PC-3 (cell line): ENCODE measurements at regions not wholly inside any gene's neighbourhood (a gene's known extent, or its start where the extent isn't known, plus 50 kb on each side); places are given as distances from the start of the nearest gene placed in this dataset.
A peak's percentile ranks its signal among the peaks of the same experiment; 100 is the strongest.

Experiments used
- ATAC-seq: fragments of 200-7000 bp; cut with Tn5 transposase; 2 replicates; pipeline ENCODE4 v1.9.1; 2020; ENCODE audit warnings: mild to moderate bottlenecking, moderate library complexity
- BruUV-seq: library from RNA; stranded (reverse); fragments of 400-500 nt; replicated peaks from 2 replicates; lab custom pipeline; 2021; lab: Mats Ljungman, UMichigan
- CTCF ChIA-PET: fragments of 300-600 bp; sonication (Branson Sonifier 250); formaldehyde crosslinking; loops from one replicate; lab custom pipeline; 2022; ENCODE audit warnings: antibody characterized with exemption; lab: Charles Lee
- POLR2A ChIA-PET: fragments of 300-600 bp; sonication (Branson Sonifier 250); formaldehyde crosslinking; loops from one replicate; lab custom pipeline; 2022; ENCODE audit warnings: antibody characterized with exemption; ENCODE audit not compliant: unreplicated experiment; lab: Charles Lee
- DNase-seq: peaks from one replicate; pipeline ENCODE4 v3.0.0-alpha.2; 2015
- H2AFZ ChIP-seq: fragments of 300-600 bp; sonication (generic); 2 replicates; pipeline ENCODE4 v1.6.0; 2016; ENCODE audit warnings: antibody characterized with exemption, low read length
- H3F3A ChIP-seq: fragments of 300-600 bp; sonication (generic); one replicate; pipeline ENCODE4 v1.6.0; 2017; ENCODE audit warnings: antibody characterized with exemption, low read length, control low read depth, mild to moderate bottlenecking; ENCODE audit not compliant: unreplicated experiment
- H3K27ac ChIP-seq: fragments of 300-600 bp; sonication (generic); 2 replicates; pipeline ENCODE4 v1.5.1; 2016; ENCODE audit warnings: mild to moderate bottlenecking, low read length
- H3K27me3 ChIP-seq: fragments of 300-600 bp; sonication (generic); 2 replicates; pipeline ENCODE4 v1.6.1; 2016; ENCODE audit warnings: low read length, mixed read lengths
- H3K36me3 ChIP-seq: fragments of 300-600 bp; sonication (generic); 2 replicates; pipeline ENCODE4 v1.6.1; 2016; ENCODE audit warnings: low read depth, mixed run types, low read length, mixed read lengths
- H3K4me1 ChIP-seq: fragments of 300-600 bp; sonication (generic); 2 replicates; pipeline ENCODE4 v1.5.1; 2016; ENCODE audit warnings: low read length; ENCODE audit not compliant: insufficient read depth
- H3K4me2 ChIP-seq: fragments of 300-600 bp; sonication (generic); 2 replicates; pipeline ENCODE4 v1.6.0; 2016; ENCODE audit warnings: low read length
- H3K4me3 ChIP-seq: fragments of 300-600 bp; sonication (generic); 2 replicates; pipeline ENCODE4 v1.5.1; 2016; ENCODE audit warnings: mild to moderate bottlenecking, low read length, mixed read lengths
- H3K79me2 ChIP-seq: fragments of 300-600 bp; sonication (generic); 2 replicates; pipeline ENCODE4 v1.6.1; 2017; ENCODE audit warnings: low read length, mixed read lengths
- H3K9ac ChIP-seq: fragments of 300-600 bp; sonication (generic); 2 replicates; pipeline ENCODE4 v1.6.0; 2016; ENCODE audit warnings: mild to moderate bottlenecking, low read length
- H3K9me2 ChIP-seq: fragments of 300-600 bp; sonication (generic); replicated peaks from 2 replicates; pipeline ENCODE4 v1.6.1; 2016; ENCODE audit warnings: mixed run types, low read length, mixed read lengths
- H3K9me3 ChIP-seq: fragments of 300-600 bp; sonication (generic); 2 replicates; pipeline ENCODE4 v1.6.1; 2016; ENCODE audit warnings: low read length, mixed read lengths
- H4K20me1 ChIP-seq: fragments of 300-600 bp; sonication (generic); 2 replicates; pipeline ENCODE4 v1.6.1; 2016; ENCODE audit warnings: low read length, mixed read lengths
- EZH2 ChIP-seq: fragments of 300-600 bp; sonication (generic); IDR thresholded peaks from one replicate; pipeline ENCODE4 v1.6.1; 2017; ENCODE audit warnings: antibody characterized with exemption, mild to moderate bottlenecking, low read length; ENCODE audit not compliant: unreplicated experiment
- EZH2phosphoT487 ChIP-seq: fragments of 300-600 bp; sonication (generic); IDR thresholded peaks from 2 replicates; pipeline ENCODE4 v1.6.1; 2018; ENCODE audit warnings: mild to moderate bottlenecking, antibody characterized with exemption, low read length, borderline replicate concordance
- intact Hi-C: fragments of 100-400 bp; cut with micrococcal nuclease; formaldehyde crosslinking; loops from 2 replicates; pipeline ENCODE4 v1.9.0; 2023
- TF ChIP-seq, protein P1 (sequence below): fragments of 300-600 bp; sonication (generic); conservative IDR thresholded peaks from 2 replicates; pipeline ENCODE4 v1.5.1; 2017; ENCODE audit warnings: antibody characterized with exemption, low read depth, mild to moderate bottlenecking, low read length

DNA sequence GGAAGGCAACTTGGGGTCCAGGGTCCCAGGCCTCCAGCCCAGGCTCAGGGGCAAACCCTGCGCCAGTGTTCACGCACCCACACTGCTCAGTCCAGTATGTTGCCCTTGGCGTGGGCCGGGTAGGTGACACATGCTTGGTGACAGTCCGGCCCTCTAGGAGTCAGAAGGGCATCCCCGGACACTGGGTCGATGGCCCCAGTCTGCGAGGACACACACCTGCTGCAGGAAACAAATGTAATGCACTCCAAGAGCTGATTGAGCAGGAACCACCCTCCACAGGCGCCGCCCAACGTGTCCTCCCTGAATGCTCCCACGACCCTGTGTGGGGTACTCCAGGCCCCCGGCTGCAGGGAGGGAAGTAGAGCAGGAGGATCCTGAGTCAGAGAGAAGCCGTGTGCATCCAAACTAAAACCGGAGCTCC, 160.7 kb downstream of the DLL1 start:
- intact Hi-C loops = no loop called here
- Histone ChIP-seq H3F3A (no peaks in the 10 kb centered on the region), H3K9me2 (no peaks in the 10 kb centered on the region), H3K79me2 (no peaks in the 10 kb centered on the region), H3K9ac (no peak overlapping the region), H3K9me3 (no peaks in the 10 kb centered on the region), H3K27me3 (no peaks in the 10 kb centered on the region), H3K36me3 (no peaks in the 10 kb centered on the region), H3K4me1 (no peaks in the 10 kb centered on the region), H3K4me3 (no peak overlapping the region), H4K20me1 (no peaks in the 10 kb centered on the region), H3K27ac (no peak overlapping the region), H3K4me2 (no peak overlapping the region), H2AFZ (no peak overlapping the region)
- TF ChIP-seq EZH2phosphoT487 = no peak
- TF ChIP-seq, protein P1, sequence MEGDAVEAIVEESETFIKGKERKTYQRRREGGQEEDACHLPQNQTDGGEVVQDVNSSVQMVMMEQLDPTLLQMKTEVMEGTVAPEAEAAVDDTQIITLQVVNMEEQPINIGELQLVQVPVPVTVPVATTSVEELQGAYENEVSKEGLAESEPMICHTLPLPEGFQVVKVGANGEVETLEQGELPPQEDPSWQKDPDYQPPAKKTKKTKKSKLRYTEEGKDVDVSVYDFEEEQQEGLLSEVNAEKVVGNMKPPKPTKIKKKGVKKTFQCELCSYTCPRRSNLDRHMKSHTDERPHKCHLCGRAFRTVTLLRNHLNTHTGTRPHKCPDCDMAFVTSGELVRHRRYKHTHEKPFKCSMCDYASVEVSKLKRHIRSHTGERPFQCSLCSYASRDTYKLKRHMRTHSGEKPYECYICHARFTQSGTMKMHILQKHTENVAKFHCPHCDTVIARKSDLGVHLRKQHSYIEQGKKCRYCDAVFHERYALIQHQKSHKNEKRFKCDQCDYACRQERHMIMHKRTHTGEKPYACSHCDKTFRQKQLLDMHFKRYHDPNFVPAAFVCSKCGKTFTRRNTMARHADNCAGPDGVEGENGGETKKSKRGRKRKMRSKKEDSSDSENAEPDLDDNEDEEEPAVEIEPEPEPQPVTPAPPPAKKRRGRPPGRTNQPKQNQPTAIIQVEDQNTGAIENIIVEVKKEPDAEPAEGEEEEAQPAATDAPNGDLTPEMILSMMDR = no peak
- TF ChIP-seq EZH2 = no peak
- ChIA-PET POLR2A (no interaction called here), CTCF (no interaction called here)
- ATAC-seq (no peak), DNase-seq (no peak)
- BruUV-seq = no TSS peak

DNA sequence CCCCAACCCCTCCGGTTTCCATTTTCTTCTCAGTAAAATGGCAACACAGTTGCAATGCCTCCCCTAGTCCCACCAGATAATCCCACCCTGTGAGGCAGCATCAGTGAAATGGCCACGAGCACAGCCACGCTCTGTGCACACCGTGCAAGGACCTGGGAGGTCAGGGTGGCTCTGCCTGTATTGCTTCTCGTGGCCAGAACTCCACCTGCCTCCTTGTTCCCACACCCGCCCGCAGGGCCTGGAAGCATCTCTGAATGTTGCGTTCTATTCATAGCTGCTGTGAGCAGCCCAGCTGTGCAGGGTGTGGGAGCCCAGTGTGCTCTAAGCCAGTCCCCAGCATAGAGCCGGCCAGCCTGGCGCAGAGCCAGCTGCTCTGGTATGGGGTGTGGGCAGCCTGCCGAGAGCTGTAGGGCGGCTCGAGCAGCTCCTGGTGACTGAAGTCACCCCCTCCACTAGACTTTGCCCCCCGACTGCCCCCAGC, 161.1 kb downstream of the DLL1 start:
- TF ChIP-seq EZH2 (no peak), EZH2phosphoT487 (no peak)
- TF ChIP-seq, protein P1 = no peak
- Histone ChIP-seq H3K79me2 (no peaks in the 10 kb centered on the region), H3K27me3 (no peaks in the 10 kb centered on the region), H3K9me3 (no peaks in the 10 kb centered on the region), H2AFZ (no peak overlapping the region), H4K20me1 (no peaks in the 10 kb centered on the region), H3K9me2 (no peaks in the 10 kb centered on the region), H3F3A (no peaks in the 10 kb centered on the region), H3K27ac (no peak overlapping the region), H3K4me3 (no peak overlapping the region), H3K4me2 (no peak overlapping the region), H3K36me3 (no peaks in the 10 kb centered on the region), H3K9ac (no peak overlapping the region), H3K4me1 (0 out of 2 replicates have a peak, but pooled peaks cover 3% of the 10 kb centered on the region)
- POLR2A ChIA-PET = no interaction called here
- ATAC-seq (no peak), DNase-seq (peak; percentile 3)
- BruUV-seq = no TSS peak
- intact Hi-C loops = no loop called here
- CTCF ChIA-PET = no interaction called here

DNA sequence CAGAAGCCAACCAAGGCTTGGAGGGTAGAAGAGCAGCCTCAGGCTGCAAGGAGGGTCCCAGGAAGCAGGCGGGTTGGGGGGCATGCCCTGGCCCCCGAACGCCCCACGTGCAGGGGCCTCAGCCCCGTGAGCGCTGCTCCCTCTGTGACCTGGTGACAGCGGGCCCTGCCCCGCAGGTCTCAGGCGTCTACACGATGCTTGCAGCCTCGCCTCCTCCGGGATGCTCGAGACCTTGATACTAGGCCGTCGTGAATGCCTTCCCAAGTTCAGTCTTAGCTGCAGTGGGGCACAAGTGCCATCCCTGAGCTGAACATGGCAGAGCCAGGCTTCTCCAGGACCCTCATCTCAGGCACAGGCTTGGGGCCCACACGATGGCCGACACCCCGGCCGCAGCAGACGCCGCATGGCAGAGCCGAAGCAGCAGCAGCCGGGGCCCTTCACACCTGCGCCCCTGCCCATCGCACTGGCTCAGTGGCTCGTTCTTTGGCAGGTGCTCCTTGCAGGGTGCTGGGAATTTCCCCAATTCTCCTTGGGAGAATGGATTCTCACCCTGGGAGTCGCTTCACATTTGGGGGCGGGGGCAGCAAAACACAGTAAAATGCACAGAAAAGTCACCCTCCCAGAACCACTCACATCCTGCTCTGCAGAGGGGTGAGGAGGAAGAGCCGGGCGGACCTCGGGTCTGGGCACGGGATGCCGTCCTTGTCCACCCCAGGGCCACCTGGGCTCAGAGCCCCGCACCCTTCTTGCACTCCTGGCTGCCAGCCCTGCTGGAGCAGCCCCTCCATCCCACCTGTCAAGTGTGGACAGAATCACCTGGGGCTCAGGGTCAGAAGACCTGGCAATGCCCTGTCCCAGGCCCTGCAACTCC, 161.8 kb downstream of the DLL1 start:
- Histone ChIP-seq H3K36me3 (no peaks in the 10 kb centered on the region), H3K27me3 (no peaks in the 10 kb centered on the region), H3K4me2 (no peak overlapping the region), H3K27ac (no peak overlapping the region), H4K20me1 (no peaks in the 10 kb centered on the region), H3F3A (no peaks in the 10 kb centered on the region), H3K9ac (no peak overlapping the region), H3K4me1 (peaks cover 10% of the 10 kb centered on the region; the same call in 1 of the 2 replicates), H3K9me2 (no peaks in the 10 kb centered on the region), H2AFZ (no peak overlapping the region), H3K79me2 (no peaks in the 10 kb centered on the region), H3K9me3 (no peaks in the 10 kb centered on the region), H3K4me3 (no peak overlapping the region)
- TF ChIP-seq EZH2 (no peak), EZH2phosphoT487 (no peak)
- TF ChIP-seq, protein P1 = no peak
- CTCF ChIA-PET = no interaction called here
- DNase-seq = no peak
- POLR2A ChIA-PET = no interaction called here
- intact Hi-C loops = no loop called here
- no peak for ATAC-seq
- no TSS peak for BruUV-seq
